ENCODE measurements at regions not wholly inside any gene's neighbourhood (a gene's known extent, or its start where the extent isn't known, plus 50 kb on each side); places are given as distances from the start of the nearest gene placed in this dataset.

GRCh38 chr10:78236416-78237015 is 202.9 kb downstream of the RPS24 start:
- TF ChIP-seq CTCF (IDR thresholded peaks at IDR 0.05) (no peak), POLR2A (IDR thresholded peaks at IDR 0.05) (no peak)

Measured in right lobe of liver (tissue), 4 donors.